ENCODE measurements at regions not wholly inside any gene's neighbourhood (a gene's known extent, or its start where the extent isn't known, plus 50 kb on each side); places are given as distances from the start of the nearest gene placed in this dataset.

DNA sequence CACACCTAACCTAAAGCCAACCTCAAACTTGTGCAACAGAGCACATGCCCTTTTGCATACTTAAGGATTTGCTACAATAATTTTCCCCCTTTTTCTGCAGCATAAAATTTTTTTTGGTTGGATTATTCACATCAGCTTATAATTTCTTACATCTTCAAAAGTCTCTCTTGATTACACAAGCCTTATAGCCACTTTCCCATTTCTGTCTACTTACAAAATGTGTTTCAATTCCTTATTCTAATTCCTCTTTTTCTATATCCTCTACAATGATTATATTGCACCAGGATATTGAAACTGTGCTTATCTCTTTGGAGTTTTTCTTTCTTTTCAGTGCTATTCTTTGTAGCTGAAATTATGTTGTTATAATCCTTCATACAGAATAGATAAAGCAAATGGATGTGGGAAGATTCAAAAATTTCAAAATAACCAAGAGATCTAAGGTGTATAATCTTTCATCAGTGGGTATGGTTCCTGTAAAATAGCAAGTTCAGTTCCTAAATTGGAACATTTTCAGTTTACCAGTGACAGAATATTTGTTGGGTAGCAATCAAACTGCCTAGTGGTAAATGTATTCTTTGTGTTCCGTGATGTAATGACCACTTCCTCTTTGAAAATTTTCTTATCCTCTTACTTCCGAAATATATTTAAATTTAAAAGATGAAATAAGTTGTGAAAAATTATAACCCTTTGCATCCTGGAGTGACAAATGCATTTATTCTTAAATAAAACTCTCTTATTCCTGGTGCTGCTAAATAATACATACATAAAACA lies 386.8 kb upstream of the CHD1 start:
- Histone ChIP-seq H3K27me3 (no peaks in the 10 kb centered on the region), H3K9me3 (no peaks in the 10 kb centered on the region), H3K27ac (no peak overlapping the region), H3K4me3 (no peak overlapping the region), H3K4me1 (no peaks in the 10 kb centered on the region), H3K36me3 (no peaks in the 10 kb centered on the region)
- intact Hi-C loops (cut with DNase I; ENCODE audit: low total_unique reads): no loop called here
- DNase-seq: no peak
- TF ChIP-seq, protein P1, sequence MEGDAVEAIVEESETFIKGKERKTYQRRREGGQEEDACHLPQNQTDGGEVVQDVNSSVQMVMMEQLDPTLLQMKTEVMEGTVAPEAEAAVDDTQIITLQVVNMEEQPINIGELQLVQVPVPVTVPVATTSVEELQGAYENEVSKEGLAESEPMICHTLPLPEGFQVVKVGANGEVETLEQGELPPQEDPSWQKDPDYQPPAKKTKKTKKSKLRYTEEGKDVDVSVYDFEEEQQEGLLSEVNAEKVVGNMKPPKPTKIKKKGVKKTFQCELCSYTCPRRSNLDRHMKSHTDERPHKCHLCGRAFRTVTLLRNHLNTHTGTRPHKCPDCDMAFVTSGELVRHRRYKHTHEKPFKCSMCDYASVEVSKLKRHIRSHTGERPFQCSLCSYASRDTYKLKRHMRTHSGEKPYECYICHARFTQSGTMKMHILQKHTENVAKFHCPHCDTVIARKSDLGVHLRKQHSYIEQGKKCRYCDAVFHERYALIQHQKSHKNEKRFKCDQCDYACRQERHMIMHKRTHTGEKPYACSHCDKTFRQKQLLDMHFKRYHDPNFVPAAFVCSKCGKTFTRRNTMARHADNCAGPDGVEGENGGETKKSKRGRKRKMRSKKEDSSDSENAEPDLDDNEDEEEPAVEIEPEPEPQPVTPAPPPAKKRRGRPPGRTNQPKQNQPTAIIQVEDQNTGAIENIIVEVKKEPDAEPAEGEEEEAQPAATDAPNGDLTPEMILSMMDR (IDR thresholded peaks at IDR 0.05): no peak
- no peak for TF ChIP-seq POLR2A (IDR thresholded peaks at IDR 0.05)

DNA sequence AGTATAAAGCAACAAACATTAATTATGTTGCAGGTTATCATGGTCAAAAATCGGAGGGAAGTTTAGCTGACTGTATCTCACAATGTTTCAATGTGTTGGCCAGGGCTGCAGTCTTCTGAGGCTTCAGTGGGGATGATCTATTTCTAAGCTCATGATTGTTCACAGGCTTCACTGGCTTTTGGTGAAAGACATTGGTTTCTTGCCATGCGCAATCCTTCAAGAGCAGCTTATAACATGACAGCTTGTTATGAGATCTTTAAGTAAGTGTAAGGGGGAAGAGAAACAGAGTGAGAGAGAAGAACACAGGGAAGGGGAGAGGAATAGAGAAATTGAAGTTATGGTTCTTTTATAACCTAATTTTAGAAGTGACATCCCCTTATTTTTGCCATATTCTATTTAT lies 385.9 kb upstream of the CHD1 start:
- no peaks in the 10 kb centered on the region for H3K9me3 ChIP-seq
- H3K27ac ChIP-seq: no peak overlapping the region
- no peak for DNase-seq
- no peaks in the 10 kb centered on the region for H3K27me3 ChIP-seq
- intact Hi-C loops (cut with DNase I; ENCODE audit: low total_unique reads): no loop called here
- TF ChIP-seq POLR2A (IDR thresholded peaks at IDR 0.05): no peak
- TF ChIP-seq, protein P1 (IDR thresholded peaks at IDR 0.05): no peak
- no peak overlapping the region for H3K4me3 ChIP-seq
- H3K36me3 ChIP-seq: no peaks in the 10 kb centered on the region
- H3K4me1 ChIP-seq: no peaks in the 10 kb centered on the region

DNA sequence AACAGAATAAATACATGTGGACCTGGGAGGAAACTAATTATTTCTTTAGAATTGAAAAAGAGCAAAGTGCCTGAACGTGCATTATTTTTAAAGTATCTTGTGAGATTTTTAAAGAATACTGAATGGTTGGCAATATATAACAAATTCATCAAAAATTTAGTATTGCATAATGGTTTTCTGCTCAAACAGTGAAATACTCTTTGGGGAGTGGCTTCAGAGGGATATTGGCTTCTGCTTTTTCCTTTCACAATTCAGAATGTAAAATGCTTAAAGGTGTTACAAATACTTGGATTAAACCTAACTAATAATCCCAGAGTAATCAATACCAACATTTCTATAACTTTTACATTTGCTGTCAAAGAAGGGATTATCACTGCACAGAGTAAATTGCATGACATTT lies 379.3 kb upstream of the CHD1 start:
- no peaks in the 10 kb centered on the region for H3K4me1 ChIP-seq
- intact Hi-C loops (cut with DNase I; ENCODE audit: low total_unique reads): no loop called here
- H3K4me3 ChIP-seq: no peak overlapping the region
- H3K27me3 ChIP-seq: no peaks in the 10 kb centered on the region
- no peak overlapping the region for H3K27ac ChIP-seq
- no peak for DNase-seq
- H3K9me3 ChIP-seq: no peaks in the 10 kb centered on the region
- no peak for TF ChIP-seq POLR2A (IDR thresholded peaks at IDR 0.05)
- no peaks in the 10 kb centered on the region for H3K36me3 ChIP-seq

DNA sequence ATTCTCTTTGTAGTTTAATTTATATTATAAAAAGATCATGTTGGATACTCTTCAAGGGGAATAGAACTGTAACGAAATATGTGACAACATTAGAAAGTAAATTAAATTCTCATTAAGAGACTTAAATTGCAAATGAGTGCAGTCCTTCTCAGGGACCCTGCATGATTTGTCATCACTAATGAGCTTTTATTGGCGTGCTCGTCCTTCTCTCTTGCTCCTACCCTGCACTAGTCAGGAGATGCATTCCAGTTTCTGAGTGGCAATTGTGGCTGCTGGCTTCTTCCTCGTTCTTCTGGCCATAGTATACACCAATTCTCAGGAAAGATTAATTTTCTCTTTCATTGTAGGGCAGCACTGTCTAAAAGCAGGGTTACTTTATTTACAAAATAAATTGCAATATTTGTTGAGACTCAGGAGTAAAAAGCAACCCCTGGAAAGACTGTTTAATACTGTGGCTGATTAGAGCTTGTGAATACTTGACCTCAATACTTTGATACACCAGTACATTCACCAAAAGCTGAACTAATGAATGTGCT lies 376.3 kb upstream of the CHD1 start:
- intact Hi-C loops (cut with DNase I; ENCODE audit: low total_unique reads): no loop called here
- no peak overlapping the region for H3K27ac ChIP-seq
- H3K36me3 ChIP-seq: no peaks in the 10 kb centered on the region
- no peaks in the 10 kb centered on the region for H3K4me1 ChIP-seq
- no peak overlapping the region for H3K4me3 ChIP-seq
- no peaks in the 10 kb centered on the region for H3K9me3 ChIP-seq
- no peak for DNase-seq
- no peaks in the 10 kb centered on the region for H3K27me3 ChIP-seq
- TF ChIP-seq, protein P1 (IDR thresholded peaks at IDR 0.05): no peak
- TF ChIP-seq POLR2A (IDR thresholded peaks at IDR 0.05): no peak

DNA sequence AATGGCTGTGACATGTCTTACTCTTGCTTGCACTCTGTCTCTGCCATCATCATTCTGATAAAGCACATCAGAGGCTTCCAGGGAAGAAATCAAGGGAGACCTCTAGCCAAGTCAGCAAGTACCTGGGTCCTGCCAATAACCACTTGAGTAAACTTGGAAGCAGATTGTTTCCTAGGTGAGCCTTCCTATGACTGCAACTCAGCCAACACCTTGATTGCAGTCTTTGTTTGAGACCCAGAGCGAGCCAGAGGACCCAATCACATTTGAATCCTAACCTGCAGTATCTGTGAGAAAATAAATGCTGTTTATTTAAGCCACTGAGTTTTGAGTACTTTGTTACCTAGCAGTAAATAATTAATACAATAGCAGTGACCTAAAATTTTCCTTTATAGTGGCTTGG lies 356.8 kb upstream of the CHD1 start:
- Histone ChIP-seq H3K4me1 (no peaks in the 10 kb centered on the region), H3K9me3 (no peaks in the 10 kb centered on the region), H3K27ac (no peak overlapping the region), H3K4me3 (no peak overlapping the region), H3K36me3 (no peaks in the 10 kb centered on the region), H3K27me3 (no peaks in the 10 kb centered on the region)
- no peak for TF ChIP-seq POLR2A (IDR thresholded peaks at IDR 0.05)
- TF ChIP-seq, protein P1 (IDR thresholded peaks at IDR 0.05): no peak
- intact Hi-C loops (cut with DNase I; ENCODE audit: low total_unique reads): no loop called here
- no peak for DNase-seq
